EH (cell line): ENCODE measurements at regions not wholly inside any gene's neighbourhood (a gene's known extent, or its start where the extent isn't known, plus 50 kb on each side); places are given as distances from the start of the nearest gene placed in this dataset.
"Not testable (repeated sequence)": the region's sequence is repeated elsewhere in the genome, so short reads cannot be mapped to it uniquely, and the experiment has no call there.

Experiments used
- DNase-seq: peaks from one replicate; pipeline ENCODE4 v3.0.0-alpha.2; 2015; ENCODE audit warnings: low read depth

GRCh38 chr1:214983126-214983869, 99.2 kb upstream of the KCNK2 start:
- DNase-seq = peak; percentile 64

- peak; percentile 81 for DNase-seq
Measured at GRCh38 chr1:214989341-214989740, 93.2 kb upstream of the KCNK2 start.

GRCh38 chr1:214990619-214991018, 91.9 kb upstream of the KCNK2 start:
- DNase-seq = peak; percentile 98

GRCh38 chr1:214991691-214992315, 90.7 kb upstream of the KCNK2 start:
- no peak for DNase-seq

- DNase-seq = peak; percentile 86
Measured at GRCh38 chr1:214993419-214993818, 89.1 kb upstream of the KCNK2 start.

- no peak for DNase-seq
Measured at GRCh38 chr1:214997685-214998084, 84.9 kb upstream of the KCNK2 start.

- no peak for DNase-seq
Measured at GRCh38 chr1:215001419-215002021, 81.0 kb upstream of the KCNK2 start.

GRCh38 chr1:215002471-215002870, 80.1 kb upstream of the KCNK2 start:
- DNase-seq = peak; percentile 98

- no peak for DNase-seq
Measured at GRCh38 chr1:215003686-215004085, 78.9 kb upstream of the KCNK2 start.

- DNase-seq = peak; percentile 25
Measured at GRCh38 chr1:215004121-215004827, 78.3 kb upstream of the KCNK2 start.

- DNase-seq = peak; percentile 64
Measured at GRCh38 chr1:215005078-215005477, 77.5 kb upstream of the KCNK2 start.

GRCh38 chr1:215005656-215006345, 76.7 kb upstream of the KCNK2 start:
- DNase-seq = peak; percentile 46

- peak; percentile 47 for DNase-seq
Measured at GRCh38 chr1:215007880-215008279, 74.7 kb upstream of the KCNK2 start.

- DNase-seq = peak; percentile 76
Measured at GRCh38 chr1:215018555-215018954, 64.0 kb upstream of the KCNK2 start.

- DNase-seq = peak; percentile 13
Measured at GRCh38 chr1:215022204-215022603, 60.3 kb upstream of the KCNK2 start.

GRCh38 chr1:215022741-215023141, 59.8 kb upstream of the KCNK2 start:
- peak; percentile 87 for DNase-seq

GRCh38 chr1:215023155-215023832, 59.2 kb upstream of the KCNK2 start:
- peak; percentile 26 for DNase-seq

GRCh38 chr1:215028954-215029353, 53.6 kb upstream of the KCNK2 start:
- no peak for DNase-seq

GRCh38 chr1:215030581-215030980, 52.0 kb upstream of the KCNK2 start:
- DNase-seq = not testable (repeated sequence)

- no peak for DNase-seq
Measured at GRCh38 chr1:215031392-215031791, 51.1 kb upstream of the KCNK2 start.
